Neuronal stem cell (in vitro differentiated cells): ENCODE measurements at regions not wholly inside any gene's neighbourhood (a gene's known extent, or its start where the extent isn't known, plus 50 kb on each side); places are given as distances from the start of the nearest gene placed in this dataset.

Experiments used
- DNase-seq: peaks from one replicate; pipeline ENCODE4 v3.0.0-alpha.2; 2013; ENCODE audit warnings: low spot score
- H2AFZ ChIP-seq: one replicate; pipeline ENCODE4 v1.6.1; 2013; ENCODE audit warnings: mild to moderate bottlenecking, low read length, inconsistent platforms
- H2AK5ac ChIP-seq: 2 replicates; pipeline ENCODE4 v1.6.1; 2013; ENCODE audit warnings: low read depth, mild to moderate bottlenecking, inconsistent platforms, low read length, moderate library complexity, mixed read lengths
- H2BK120ac ChIP-seq: 2 replicates; pipeline ENCODE4 v1.6.1; 2013; ENCODE audit warnings: low read depth, mild to moderate bottlenecking, inconsistent platforms, low read length, moderate library complexity, mixed read lengths
- H2BK12ac ChIP-seq: one replicate; pipeline ENCODE4 v1.6.1; 2013; ENCODE audit warnings: low read length, inconsistent platforms
- H2BK15ac ChIP-seq: 2 replicates; pipeline ENCODE4 v1.6.1; 2013; ENCODE audit warnings: mild to moderate bottlenecking, low read length, inconsistent platforms, mixed read lengths
- H2BK5ac ChIP-seq: one replicate; pipeline ENCODE4 v1.6.1; 2013; ENCODE audit warnings: inconsistent platforms, mild to moderate bottlenecking, low read length, moderate library complexity
- H3K14ac ChIP-seq: one replicate; pipeline ENCODE4 v1.6.1; 2013; ENCODE audit warnings: low read length, inconsistent platforms
- H3K18ac ChIP-seq: 2 replicates; pipeline ENCODE4 v1.6.1; 2013; ENCODE audit warnings: low read length, inconsistent platforms
- H3K23ac ChIP-seq: 2 replicates; pipeline ENCODE4 v1.6.1; 2013; ENCODE audit warnings: low read depth, mild to moderate bottlenecking, mixed read lengths, low read length, inconsistent platforms; ENCODE audit not compliant: poor library complexity
- H3K27ac ChIP-seq: replicated peaks from 3 replicates; pipeline ENCODE4 v1.5.1; 2013; ENCODE audit warnings: low read length, inconsistent platforms
- H3K27me3 ChIP-seq, 3 experiments: 2 replicates each; pipeline ENCODE4 v1.6.1; 2013; ENCODE audit warnings: low read length in 3 of 3, mild to moderate bottlenecking in 2 of 3, inconsistent platforms in 1 of 3, low read depth in 1 of 3, mixed read lengths in 1 of 3, moderate library complexity in 1 of 3; ENCODE audit not compliant: control insufficient read depth in 3 of 3, insufficient read depth in 3 of 3
- H3K36me3 ChIP-seq, 2 donors: replicated peaks in 1 of 2; 2 replicates each; pipeline ENCODE4 v1.6.1; 2013; ENCODE audit warnings: low read length in 2 of 2; ENCODE audit not compliant: control insufficient read depth in 2 of 2, insufficient read depth in 2 of 2
- H3K4ac ChIP-seq: 2 replicates; pipeline ENCODE4 v1.6.1; 2013; ENCODE audit warnings: inconsistent platforms, mild to moderate bottlenecking, low read length, moderate library complexity
- H3K4me1 ChIP-seq, 2 donors: 1 replicate in 1 of 2; 2 replicates in 1 of 2; pipeline ENCODE4 v1.6.1; 2013; ENCODE audit warnings: low read length in 2 of 2, low read depth in 1 of 2; ENCODE audit not compliant: control insufficient read depth in 2 of 2, insufficient read depth in 1 of 2
- H3K4me2 ChIP-seq: one replicate; pipeline ENCODE4 v1.6.1; 2013; ENCODE audit warnings: mild to moderate bottlenecking, low read length, inconsistent platforms; ENCODE audit not compliant: insufficient read depth, poor library complexity, severe bottlenecking
- H3K4me3 ChIP-seq, 2 donors: 2 replicates each; pipeline ENCODE4 v1.5.1; 2013; ENCODE audit warnings: low read length in 2 of 2, mild to moderate bottlenecking in 2 of 2, inconsistent platforms in 1 of 2, moderate library complexity in 1 of 2
- H3K79me1 ChIP-seq: one replicate; pipeline ENCODE4 v1.6.1; 2013; ENCODE audit warnings: low read depth, mild to moderate bottlenecking, inconsistent platforms, low read length, moderate library complexity
- H3K9ac ChIP-seq: one replicate; pipeline ENCODE4 v1.6.1; 2013; ENCODE audit warnings: mild to moderate bottlenecking, low read depth, low read length, inconsistent platforms; ENCODE audit not compliant: poor library complexity
- H3K9me3 ChIP-seq, 2 donors: replicated peaks in 1 of 2; 2 replicates each; pipeline versions ENCODE3 to v1.6.1; 2013; ENCODE audit warnings: low read length in 2 of 2, mild to moderate bottlenecking in 2 of 2, inconsistent platforms in 1 of 2, low read depth in 1 of 2, mixed read lengths in 1 of 2, moderate library complexity in 1 of 2; ENCODE audit not compliant: control insufficient read depth in 2 of 2, insufficient read depth in 1 of 2
- H4K8ac ChIP-seq: one replicate; pipeline ENCODE4 v1.6.1; 2013; ENCODE audit warnings: low read depth, mild to moderate bottlenecking, inconsistent platforms, low read length, moderate library complexity
- H4K91ac ChIP-seq: one replicate; pipeline ENCODE4 v1.6.1; 2013; ENCODE audit warnings: low read length, low read depth, mild to moderate bottlenecking, inconsistent platforms; ENCODE audit not compliant: poor library complexity
- WGBS, 2 donors: extraction: QIAGEN DNeasy Blood & Tissue Kit; methylation state at CpG; one replicate each; pipeline ENCODE4 v1.1.7; 2013; ENCODE audit warnings: missing lambda C conversion rate in 2 of 2, mixed read lengths in 1 of 2; ENCODE audit not compliant: insufficient read length in 2 of 2, insufficient replicate concordance in 1 of 2; ENCODE audit errors: extremely low coverage in 2 of 2; 5-methylcytosine and 5-hydroxymethylcytosine counted together

GRCh38 chr5:158378931-158379330 is 520.0 kb upstream of the CLINT1 start:
- no CpG with 5 or more reads among the region's 4 CpGs for WGBS, 2 donors
- no peak overlapping the region for H4K91ac ChIP-seq
- H4K8ac ChIP-seq = no peak overlapping the region

DNA sequence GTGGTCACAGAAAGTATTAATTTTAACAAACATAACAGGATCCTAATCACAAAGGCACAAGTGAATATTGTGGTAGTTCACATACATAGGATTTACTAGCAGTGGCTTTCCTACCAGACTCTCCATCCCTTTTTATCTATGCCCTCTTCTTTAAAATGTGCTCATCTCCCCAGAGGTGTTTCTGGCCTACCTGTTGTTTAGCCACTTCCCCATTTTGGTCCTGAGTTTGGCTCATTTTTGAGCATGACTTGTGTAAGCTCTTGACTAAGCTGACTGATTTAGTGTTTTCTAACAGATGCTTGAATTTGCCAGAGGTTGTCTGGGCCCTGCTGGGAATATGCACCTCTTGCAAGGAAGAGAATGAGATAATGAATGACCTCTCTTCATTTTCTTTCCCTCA is 517.7 kb upstream of the CLINT1 start:
- Histone ChIP-seq H3K79me1 (no peaks in the 10 kb centered on the region), H2BK15ac (no peak overlapping the region), H2AFZ (no peak overlapping the region), H3K27ac (no peak overlapping the region), H2AK5ac (no peak overlapping the region), H3K9ac (no peak overlapping the region), H3K23ac (no peak overlapping the region), H2BK5ac (no peak overlapping the region), H3K4me1 (peaks cover 0 to 1% of the 10 kb centered on the region in 2 donors), H3K18ac (no peak overlapping the region), H3K27me3 (no peaks in the 10 kb centered on the region), H3K9me3 (no peaks in the 10 kb centered on the region), H2BK12ac (no peak overlapping the region), H3K14ac (no peak overlapping the region), H2BK120ac (no peak overlapping the region), H4K8ac (no peak overlapping the region), H3K4me2 (no peak overlapping the region), H3K4ac (no peak overlapping the region), H3K4me3 (no peak overlapping the region), H3K36me3 (no peaks in the 10 kb centered on the region), H4K91ac (no peak overlapping the region)
- no peak for DNase-seq

More at GRCh38 chr5:158378931-158379330, 520.0 kb upstream of the CLINT1 start:
- H3K9me3 ChIP-seq = no peaks in the 10 kb centered on the region
- H3K18ac ChIP-seq = no peak overlapping the region
- H3K4me1 ChIP-seq = peaks cover 0 to 1% of the 10 kb centered on the region in 2 donors
- no peak for DNase-seq
- H3K9ac ChIP-seq = no peak overlapping the region
- no peak overlapping the region for H2AK5ac ChIP-seq
- no peak overlapping the region for H3K27ac ChIP-seq
- no peak overlapping the region for H3K4me2 ChIP-seq
- H2BK15ac ChIP-seq = no peak overlapping the region
- H3K14ac ChIP-seq = no peak overlapping the region
- H3K4ac ChIP-seq = no peak overlapping the region
- H2BK120ac ChIP-seq = no peak overlapping the region
- no peak overlapping the region for H3K23ac ChIP-seq
- no peak overlapping the region for H2BK12ac ChIP-seq
- H3K27me3 ChIP-seq = no peaks in the 10 kb centered on the region
- H3K4me3 ChIP-seq = no peak overlapping the region
- no peak overlapping the region for H2AFZ ChIP-seq
- no peak overlapping the region for H2BK5ac ChIP-seq
- H3K79me1 ChIP-seq = no peaks in the 10 kb centered on the region
- H3K36me3 ChIP-seq = no peaks in the 10 kb centered on the region

DNA sequence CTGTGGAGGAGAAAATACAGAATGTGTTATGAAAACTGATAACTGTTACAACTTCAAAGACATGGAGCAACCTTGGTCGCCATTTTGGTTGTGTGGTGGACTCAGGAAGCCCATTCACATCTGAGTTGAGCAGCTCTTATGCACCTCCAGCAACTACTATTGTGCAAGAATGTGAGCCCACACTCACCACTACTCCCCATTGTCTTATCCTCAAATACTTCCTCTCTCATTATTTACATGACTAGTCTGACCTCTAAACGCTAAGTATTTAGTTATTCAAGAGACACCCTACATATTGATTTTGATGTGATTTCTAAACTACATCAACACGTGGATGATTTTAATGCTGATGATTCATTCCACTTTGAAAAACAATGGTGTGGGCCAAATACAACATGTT is 516.6 kb upstream of the CLINT1 start:
- H2AFZ ChIP-seq = no peak overlapping the region
- no peak overlapping the region for H2BK120ac ChIP-seq
- H3K4ac ChIP-seq = no peak overlapping the region
- no peak overlapping the region for H2BK12ac ChIP-seq
- no peak overlapping the region for H3K9ac ChIP-seq
- no peaks in the 10 kb centered on the region for H3K36me3 ChIP-seq
- H4K8ac ChIP-seq = no peak overlapping the region
- H3K27me3 ChIP-seq = no peaks in the 10 kb centered on the region
- H2BK15ac ChIP-seq = no peak overlapping the region
- H3K14ac ChIP-seq = no peak overlapping the region
- H3K18ac ChIP-seq = no peak overlapping the region
- no peak overlapping the region for H3K27ac ChIP-seq
- H3K4me3 ChIP-seq = no peak overlapping the region
- no peak overlapping the region for H4K91ac ChIP-seq
- H2AK5ac ChIP-seq = no peak overlapping the region
- H3K4me1 ChIP-seq = peaks cover 0 to 1% of the 10 kb centered on the region in 2 donors
- no peaks in the 10 kb centered on the region for H3K9me3 ChIP-seq
- H2BK5ac ChIP-seq = no peak overlapping the region
- no CpG with 5 or more reads among the region's 3 CpGs for WGBS, 2 donors
- H3K4me2 ChIP-seq = no peak overlapping the region
- no peaks in the 10 kb centered on the region for H3K79me1 ChIP-seq
- H3K23ac ChIP-seq = no peak overlapping the region
- DNase-seq = no peak

- H2AK5ac ChIP-seq = no peak overlapping the region
- WGBS, 2 donors = no CpG with 5 or more reads among the region's 6 CpGs
- H3K27ac ChIP-seq = no peak overlapping the region
- no peak overlapping the region for H2BK120ac ChIP-seq
- H4K8ac ChIP-seq = no peak overlapping the region
- H3K23ac ChIP-seq = no peak overlapping the region
- H3K4me3 ChIP-seq = no peak overlapping the region
- H3K4me1 ChIP-seq = peaks cover 0 to 1% of the 10 kb centered on the region in 2 donors
- H2AFZ ChIP-seq = no peak overlapping the region
- H2BK5ac ChIP-seq = no peak overlapping the region
- H3K36me3 ChIP-seq = no peaks in the 10 kb centered on the region
- no peak overlapping the region for H3K18ac ChIP-seq
- H3K9me3 ChIP-seq = no peaks in the 10 kb centered on the region
- DNase-seq = no peak
- H3K14ac ChIP-seq = no peak overlapping the region
- H3K9ac ChIP-seq = no peak overlapping the region
- H4K91ac ChIP-seq = no peak overlapping the region
- no peak overlapping the region for H2BK15ac ChIP-seq
- H2BK12ac ChIP-seq = no peak overlapping the region
- H3K4me2 ChIP-seq = no peak overlapping the region
- H3K27me3 ChIP-seq = no peaks in the 10 kb centered on the region
- H3K4ac ChIP-seq = no peak overlapping the region
- no peaks in the 10 kb centered on the region for H3K79me1 ChIP-seq
Observed at GRCh38 chr5:158373608-158374395, 514.9 kb upstream of the CLINT1 start.
